Skeletal muscle tissue (tissue), 3 donors: ENCODE measurements at regions not wholly inside any gene's neighbourhood (a gene's known extent, or its start where the extent isn't known, plus 50 kb on each side); places are given as distances from the start of the nearest gene placed in this dataset.
"Not testable (repeated sequence)": the region's sequence is repeated elsewhere in the genome, so short reads cannot be mapped to it uniquely, and the experiment has no call there.

Experiments used
- H3K27ac ChIP-seq: one replicate; pipeline ENCODE4 v1.7.0; 2013; ENCODE audit warnings: mild to moderate bottlenecking, low read depth, low read length, inconsistent platforms
- H3K27me3 ChIP-seq, 3 donors: one replicate each; pipeline ENCODE4 v1.7.0; 2013; ENCODE audit warnings: low read length in 3 of 3; ENCODE audit not compliant: control insufficient read depth in 3 of 3, insufficient read depth in 3 of 3
- H3K36me3 ChIP-seq, 3 donors: one replicate each; pipeline ENCODE4 v1.7.0; 2013; ENCODE audit warnings: low read length in 3 of 3; ENCODE audit not compliant: control insufficient read depth in 3 of 3, insufficient read depth in 3 of 3
- H3K4me1 ChIP-seq, 3 donors: one replicate each; pipeline ENCODE4 v1.7.0; 2013; ENCODE audit warnings: low read length in 3 of 3, mild to moderate bottlenecking in 3 of 3; ENCODE audit not compliant: control insufficient read depth in 3 of 3, insufficient read depth in 3 of 3
- H3K4me3 ChIP-seq, 3 donors: one replicate each; pipeline ENCODE4 v1.7.0; 2013; ENCODE audit warnings: low read length in 3 of 3
- H3K9ac ChIP-seq, 3 donors: one replicate each; pipeline ENCODE4 v1.7.0; 2013; ENCODE audit warnings: low read length in 3 of 3, mild to moderate bottlenecking in 3 of 3, moderate library complexity in 2 of 3, low read depth in 1 of 3
- H3K9me3 ChIP-seq, 3 donors: one replicate each; pipeline ENCODE4 v1.7.0; 2013; ENCODE audit warnings: low read length in 3 of 3; ENCODE audit not compliant: control insufficient read depth in 3 of 3
- donor health status: Osteomylitis.

DNA sequence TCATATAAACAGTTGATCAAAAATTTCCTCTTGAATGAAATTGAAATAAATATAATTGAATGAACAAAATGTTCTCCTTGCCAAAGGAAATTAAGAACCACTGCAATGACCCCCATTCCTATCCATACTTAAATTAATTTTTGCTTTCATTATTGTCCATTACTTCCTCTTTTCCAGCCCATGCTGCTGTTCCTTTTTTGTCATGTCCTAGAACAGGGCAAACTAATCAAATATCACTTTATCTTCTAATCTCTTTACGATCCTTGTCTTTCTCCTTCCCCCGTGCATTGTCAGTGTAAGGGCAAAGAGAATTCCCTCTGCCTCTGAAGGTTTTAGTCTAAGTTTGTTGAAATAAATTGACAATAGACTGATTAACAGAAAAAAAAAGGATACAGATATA is 203.0 kb downstream of the CENPC start:
- Histone ChIP-seq H3K9me3 (no peaks in the 10 kb centered on the region), H3K4me3 (no peak overlapping the region), H3K27ac (no peak overlapping the region), H3K4me1 (no peaks in the 10 kb centered on the region), H3K27me3 (no peaks in the 10 kb centered on the region), H3K9ac (no peak overlapping the region), H3K36me3 (no peaks in the 10 kb centered on the region)

DNA sequence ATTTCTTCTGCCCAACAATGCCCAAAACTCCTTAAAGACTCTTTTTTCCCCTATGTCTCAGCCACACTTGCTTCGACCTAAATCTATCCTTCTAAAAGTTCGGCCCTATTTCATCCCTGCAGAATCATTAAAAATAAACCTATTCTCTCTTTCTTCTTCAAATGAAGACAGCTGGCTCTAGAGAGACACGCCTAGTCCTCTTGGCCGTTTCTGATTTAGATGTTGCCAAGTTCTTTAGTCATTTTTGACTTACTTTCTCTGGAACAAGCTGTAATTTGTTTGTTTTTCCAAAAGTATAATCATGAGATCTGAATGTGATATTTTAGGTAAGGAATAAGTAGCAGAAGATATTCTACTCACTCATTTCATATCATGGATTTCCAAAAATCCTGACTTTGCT is 211.6 kb downstream of the CENPC start:
- H3K4me3 ChIP-seq, result no peak overlapping the region
- no peak overlapping the region for H3K9ac ChIP-seq
- no peaks in the 10 kb centered on the region for H3K27me3 ChIP-seq
- no peaks in the 10 kb centered on the region for H3K4me1 ChIP-seq
- no peaks in the 10 kb centered on the region for H3K36me3 ChIP-seq
- H3K27ac ChIP-seq, result no peak overlapping the region
- H3K9me3 ChIP-seq, result no peaks in the 10 kb centered on the region

DNA sequence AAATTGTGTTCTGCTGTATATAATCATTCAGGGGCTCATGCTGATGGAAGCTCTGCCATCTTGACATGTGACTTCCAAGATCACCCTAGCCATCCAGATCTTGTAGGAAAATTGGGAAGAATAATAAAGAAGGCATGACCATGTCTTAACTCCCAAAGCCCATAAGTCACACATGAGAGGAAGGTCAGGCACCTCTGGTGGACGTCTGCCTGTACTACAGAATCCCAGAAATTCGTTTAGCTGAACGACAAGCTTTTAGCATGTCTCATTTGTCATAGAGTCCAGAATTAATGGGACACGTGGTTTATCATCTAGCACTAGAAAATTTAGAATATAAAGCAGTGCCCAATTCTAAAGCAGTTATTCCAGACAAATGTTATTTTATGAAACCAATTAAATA is 212.7 kb downstream of the CENPC start:
- no peaks in the 10 kb centered on the region for H3K4me1 ChIP-seq
- no peaks in the 10 kb centered on the region for H3K27me3 ChIP-seq
- no peaks in the 10 kb centered on the region for H3K36me3 ChIP-seq
- no peak overlapping the region for H3K27ac ChIP-seq
- H3K4me3 ChIP-seq, result no peak overlapping the region
- no peaks in the 10 kb centered on the region for H3K9me3 ChIP-seq
- H3K9ac ChIP-seq, result no peak overlapping the region

DNA sequence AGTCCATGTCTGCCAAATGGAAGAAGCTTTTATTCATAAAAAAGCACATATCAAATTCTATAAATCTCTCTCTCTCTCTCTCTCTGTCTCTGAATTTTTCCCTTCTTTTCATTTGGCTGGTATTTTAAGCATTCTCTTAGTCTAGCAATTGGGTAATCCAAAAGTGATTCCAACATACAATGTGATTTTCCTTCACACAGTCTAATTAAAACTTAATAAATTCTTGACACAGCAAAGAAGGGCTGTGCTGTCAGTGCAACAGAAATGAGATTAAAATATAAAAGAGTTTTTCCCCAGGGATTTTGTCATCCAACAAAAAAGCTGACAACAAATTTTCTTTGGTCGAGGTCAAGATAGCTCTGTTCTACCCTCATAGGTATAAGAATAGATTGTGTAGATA is 216.9 kb downstream of the CENPC start:
- Histone ChIP-seq H3K27me3 (no peaks in the 10 kb centered on the region), H3K9me3 (no peaks in the 10 kb centered on the region), H3K4me3 (no peak overlapping the region), H3K27ac (no peak overlapping the region), H3K36me3 (no peaks in the 10 kb centered on the region), H3K9ac (no peak overlapping the region), H3K4me1 (no peaks in the 10 kb centered on the region)

DNA sequence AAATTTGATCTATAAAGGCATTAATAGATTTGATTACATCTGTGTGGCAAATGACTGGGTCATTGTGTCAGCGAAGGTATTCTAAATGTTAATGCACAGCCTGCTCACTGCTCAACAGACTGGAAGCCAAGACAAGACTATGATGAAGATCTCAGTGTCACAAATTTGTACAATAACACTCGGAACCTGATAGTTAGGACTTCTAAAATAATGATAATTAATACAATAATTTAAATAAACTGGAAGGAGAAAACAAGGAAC is 217.4 kb downstream of the CENPC start:
- H3K4me1 ChIP-seq, result no peaks in the 10 kb centered on the region
- no peak overlapping the region for H3K27ac ChIP-seq
- H3K9me3 ChIP-seq, result no peaks in the 10 kb centered on the region
- no peak overlapping the region for H3K9ac ChIP-seq
- H3K36me3 ChIP-seq, result no peaks in the 10 kb centered on the region
- H3K27me3 ChIP-seq, result no peaks in the 10 kb centered on the region
- H3K4me3 ChIP-seq, result no peak overlapping the region

DNA sequence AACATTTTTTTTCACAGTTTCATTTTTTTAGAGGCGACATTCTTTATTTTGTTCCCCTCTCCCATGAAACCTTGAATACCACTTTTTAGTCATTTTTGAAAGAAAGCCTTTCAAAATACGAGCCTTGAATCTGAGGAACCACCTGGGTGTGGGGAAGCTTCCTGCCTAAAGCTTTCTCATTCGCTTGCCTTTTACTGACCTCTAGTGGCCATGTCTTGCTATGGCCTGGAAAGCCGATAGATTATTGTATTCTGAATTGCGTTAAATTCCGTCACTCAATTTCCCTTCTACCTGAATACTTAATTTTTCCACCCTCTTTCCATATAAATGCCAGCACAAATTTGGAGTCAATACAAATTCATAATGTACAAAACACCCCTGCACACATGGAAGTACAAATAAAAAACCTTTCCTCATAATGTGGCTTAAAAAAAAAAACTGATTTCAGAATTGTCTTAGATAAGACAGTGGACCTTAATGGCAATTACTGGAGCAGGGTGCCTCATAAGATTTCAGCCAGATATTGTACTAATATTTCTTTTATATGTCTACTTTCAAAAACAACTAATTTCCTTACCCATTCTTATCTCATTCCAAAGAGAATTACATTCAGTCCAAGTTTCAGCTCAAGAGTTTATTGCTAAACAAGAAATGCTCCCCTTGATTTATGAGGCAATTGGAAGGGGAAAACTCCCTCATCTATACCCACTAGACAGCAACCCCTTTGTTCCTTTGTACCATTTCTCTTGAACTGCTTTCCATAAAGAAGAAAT is 217.9 kb downstream of the CENPC start:
- Histone ChIP-seq H3K27ac (no peak overlapping the region), H3K4me3 (no peak overlapping the region), H3K9ac (peak overlapping the region in 1 of 3 donors; percentile 12), H3K27me3 (no peaks in the 10 kb centered on the region), H3K9me3 (no peaks in the 10 kb centered on the region), H3K4me1 (no peaks in the 10 kb centered on the region), H3K36me3 (no peaks in the 10 kb centered on the region)

DNA sequence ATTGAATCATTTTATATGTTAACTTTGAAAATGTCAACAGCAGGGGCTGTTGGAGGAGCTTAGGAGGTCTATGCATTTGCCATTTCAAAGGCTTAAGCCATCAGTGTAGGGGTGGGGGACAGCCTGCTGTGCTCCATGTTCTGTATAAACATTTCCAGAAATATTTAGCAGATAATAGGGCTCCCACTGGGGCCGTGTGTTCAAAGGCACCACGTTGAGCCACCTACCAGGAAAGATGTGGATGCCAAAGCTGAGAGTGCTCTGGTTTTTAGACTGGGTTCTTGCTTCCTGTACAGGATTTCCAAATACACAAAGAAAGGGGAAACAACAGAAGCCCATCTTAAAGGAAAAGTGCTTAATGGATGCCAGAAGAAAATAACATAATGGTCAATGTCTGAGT is 219.5 kb downstream of the CENPC start:
- Histone ChIP-seq H3K9me3 (no peaks in the 10 kb centered on the region), H3K4me1 (no peaks in the 10 kb centered on the region), H3K36me3 (no peaks in the 10 kb centered on the region), H3K9ac (no peak overlapping the region), H3K4me3 (no peak overlapping the region), H3K27ac (no peak overlapping the region), H3K27me3 (no peaks in the 10 kb centered on the region)

DNA sequence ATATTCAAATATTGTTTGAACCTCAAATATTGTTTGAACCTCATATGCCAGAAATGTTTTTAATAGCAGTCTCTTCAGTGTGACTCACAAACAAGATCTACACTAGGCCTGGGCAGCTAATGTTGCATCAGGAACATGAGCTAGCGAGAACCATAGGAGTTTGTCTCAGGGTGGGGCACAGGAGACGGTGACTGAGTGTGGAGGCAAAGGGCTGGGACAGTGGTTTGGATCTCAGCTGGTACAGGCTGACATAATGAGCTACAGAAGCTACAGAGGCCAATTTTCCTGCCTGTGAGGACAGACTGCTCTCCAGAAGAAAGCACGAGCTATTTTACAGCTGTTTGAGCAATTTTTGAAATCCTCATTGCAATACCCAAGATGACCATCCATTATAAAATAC is 224.7 kb downstream of the CENPC start:
- no peaks in the 10 kb centered on the region for H3K9me3 ChIP-seq
- H3K27me3 ChIP-seq, result no peaks in the 10 kb centered on the region
- H3K27ac ChIP-seq, result no peak overlapping the region

DNA sequence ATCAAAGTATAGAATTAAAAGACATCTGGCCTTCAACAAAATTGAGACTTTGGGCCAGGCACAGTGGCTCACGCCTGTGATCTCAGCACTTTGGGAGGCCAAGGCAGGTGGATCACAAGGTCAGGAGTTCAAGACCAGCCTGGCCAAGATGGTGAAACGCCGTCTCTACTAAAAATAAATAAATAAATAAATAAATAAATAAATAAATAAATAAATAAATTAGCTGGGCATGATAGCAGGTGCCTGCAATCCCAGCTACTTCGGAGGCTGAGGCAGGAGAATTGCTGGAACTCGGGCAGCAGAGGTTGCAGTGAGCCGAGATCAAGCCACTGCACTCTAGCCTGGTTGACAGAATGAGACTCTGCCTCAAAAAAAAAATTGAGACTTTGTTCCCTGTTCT is 225.7 kb downstream of the CENPC start:
- H3K4me3 ChIP-seq, H3K27ac ChIP-seq, H3K27me3 ChIP-seq, H3K9me3 ChIP-seq, H3K4me1 ChIP-seq, H3K36me3 ChIP-seq, H3K9ac ChIP-seq: not testable (repeated sequence)

More for the DNA sequence above, 224.7 kb downstream of the CENPC start:
- H3K36me3 ChIP-seq, result no peaks in the 10 kb centered on the region
- H3K9ac ChIP-seq, result no peak overlapping the region
- no peak overlapping the region for H3K4me3 ChIP-seq
- no peaks in the 10 kb centered on the region for H3K4me1 ChIP-seq

DNA sequence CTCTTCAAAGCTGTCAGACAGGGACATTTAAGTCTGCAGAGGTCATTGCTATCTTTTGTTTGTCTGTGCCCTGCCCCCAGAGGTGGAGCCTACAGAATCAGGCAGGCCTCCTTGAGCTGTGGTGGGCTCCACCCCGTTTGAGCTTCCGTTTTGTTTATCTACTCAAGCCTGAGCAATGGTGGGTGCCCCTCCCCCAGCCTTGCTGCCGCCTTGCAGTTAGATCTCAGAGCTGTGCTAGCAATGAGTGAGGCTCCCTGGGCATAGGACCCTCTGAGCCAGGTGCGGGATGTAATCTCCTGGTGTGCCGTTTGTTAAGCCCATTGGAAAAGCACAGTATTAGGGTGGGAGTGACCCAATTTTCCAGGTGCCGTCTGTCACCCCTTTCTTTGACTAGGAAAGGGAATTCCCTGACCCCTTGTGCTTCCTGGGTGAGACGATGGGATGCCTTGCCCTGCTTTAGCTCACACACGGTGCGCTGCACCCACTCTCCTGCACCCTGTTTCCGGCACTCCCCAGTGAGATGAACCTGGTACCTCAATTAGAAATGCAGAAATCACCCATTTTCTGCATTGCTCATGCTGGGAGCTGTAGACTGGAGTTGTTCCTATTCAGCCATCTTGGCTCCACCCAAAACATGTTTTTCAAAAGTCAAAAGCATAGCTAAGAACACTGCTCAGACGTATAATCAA is 244.7 kb downstream of the CENPC start:
- H3K27me3 ChIP-seq, H3K9ac ChIP-seq, H3K36me3 ChIP-seq, H3K9me3 ChIP-seq, H3K4me1 ChIP-seq, H3K27ac ChIP-seq, H3K4me3 ChIP-seq: not testable (repeated sequence)
